Tibial nerve (tissue), 3 donors: ENCODE measurements at regions not wholly inside any gene's neighbourhood (a gene's known extent, or its start where the extent isn't known, plus 50 kb on each side); places are given as distances from the start of the nearest gene placed in this dataset.

ENCODE experiments used
- POLR2A ChIP-seq, 2 donors: fragments of 450-650 bp; IDR thresholded peaks; one replicate each; pipeline ENCODE4 v1.6.1; 2017; ENCODE audit warnings: antibody characterized with exemption in 2 of 2, mild to moderate bottlenecking in 2 of 2, moderate library complexity in 2 of 2
- TF ChIP-seq, protein P1 (sequence below), 5 experiments: fragments of 200-600 bp in 3 of 5; fragments of 450-650 bp in 2 of 5; sonication (generic) in 3 of 5; IDR thresholded peaks; one replicate each; pipeline ENCODE4 v1.5.1; 2016 to 2019; ENCODE audit warnings: antibody characterized with exemption in 5 of 5, mild to moderate bottlenecking in 3 of 5, moderate library complexity in 2 of 5

GRCh38 chr10:21076381-21076780, 179.3 kb upstream of the NEBL start:
- no peak for TF ChIP-seq POLR2A (IDR thresholded peaks at IDR 0.05)
- TF ChIP-seq, protein P1, sequence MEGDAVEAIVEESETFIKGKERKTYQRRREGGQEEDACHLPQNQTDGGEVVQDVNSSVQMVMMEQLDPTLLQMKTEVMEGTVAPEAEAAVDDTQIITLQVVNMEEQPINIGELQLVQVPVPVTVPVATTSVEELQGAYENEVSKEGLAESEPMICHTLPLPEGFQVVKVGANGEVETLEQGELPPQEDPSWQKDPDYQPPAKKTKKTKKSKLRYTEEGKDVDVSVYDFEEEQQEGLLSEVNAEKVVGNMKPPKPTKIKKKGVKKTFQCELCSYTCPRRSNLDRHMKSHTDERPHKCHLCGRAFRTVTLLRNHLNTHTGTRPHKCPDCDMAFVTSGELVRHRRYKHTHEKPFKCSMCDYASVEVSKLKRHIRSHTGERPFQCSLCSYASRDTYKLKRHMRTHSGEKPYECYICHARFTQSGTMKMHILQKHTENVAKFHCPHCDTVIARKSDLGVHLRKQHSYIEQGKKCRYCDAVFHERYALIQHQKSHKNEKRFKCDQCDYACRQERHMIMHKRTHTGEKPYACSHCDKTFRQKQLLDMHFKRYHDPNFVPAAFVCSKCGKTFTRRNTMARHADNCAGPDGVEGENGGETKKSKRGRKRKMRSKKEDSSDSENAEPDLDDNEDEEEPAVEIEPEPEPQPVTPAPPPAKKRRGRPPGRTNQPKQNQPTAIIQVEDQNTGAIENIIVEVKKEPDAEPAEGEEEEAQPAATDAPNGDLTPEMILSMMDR (IDR thresholded peaks at IDR 0.05) = no peak
